HEK293 (cell line): ENCODE measurements at regions not wholly inside any gene's neighbourhood (a gene's known extent, or its start where the extent isn't known, plus 50 kb on each side); places are given as distances from the start of the nearest gene placed in this dataset.

Source experiments
- CTCF ChIA-PET: fragments of 350-600 bp; formaldehyde crosslinking; extraction: SDS; loops from one replicate; lab custom pipeline; 2021; ENCODE audit warnings: antibody characterized with exemption; lab: Yijun Ruan, JAX
- POLR2A ChIA-PET: fragments of 300-600 bp; formaldehyde crosslinking; extraction: SDS; loops from one replicate; lab custom pipeline; 2020; ENCODE audit warnings: antibody characterized with exemption, inconsistent platforms; lab: Yijun Ruan, JAX
- H3K27ac ChIP-seq: fragments of 200-500 bp; sonication (Bioruptor generic); 2 replicates; pipeline ENCODE4 v1.5.1; 2014; ENCODE audit warnings: low read depth, low read length, control low read depth, inconsistent platforms; ENCODE audit errors: extremely low read depth
- H3K36me3 ChIP-seq, 2 experiments: fragments of 200-500 bp in 1 of 2; sonication (Bioruptor generic) in 1 of 2; 1 replicate in 1 of 2; 2 replicates in 1 of 2; pipeline ENCODE4 v1.5.1; 2014 to 2017; ENCODE audit warnings: inconsistent platforms in 2 of 2, low read length in 2 of 2; ENCODE audit not compliant: control insufficient read depth in 2 of 2, insufficient read depth in 1 of 2
- H3K4me1 ChIP-seq: fragments of 200-500 bp; sonication (Bioruptor generic); 2 replicates; pipeline ENCODE4 v1.5.1; 2014; ENCODE audit warnings: mild to moderate bottlenecking, low read length, inconsistent platforms; ENCODE audit not compliant: control insufficient read depth, insufficient read depth
- H3K4me3 ChIP-seq: 2 replicates; pipeline ENCODE4 v1.5.1; 2011; ENCODE audit warnings: low read depth, mild to moderate bottlenecking, control low read depth, low read length, moderate library complexity
- H3K9me3 ChIP-seq: fragments of 200-500 bp; sonication (Bioruptor generic); 2 replicates; pipeline ENCODE4 v1.5.1; 2014; ENCODE audit warnings: low read depth, low read length, inconsistent platforms; ENCODE audit not compliant: control insufficient read depth, insufficient read depth
- HOXC10 ChIP-seq: sonication (generic); formaldehyde crosslinking; IDR thresholded peaks from 2 replicates; pipeline ENCODE4 v1.8.1; 2023; ENCODE audit warnings: mild to moderate bottlenecking, missing genetic modification reagents
- KLF1 ChIP-seq: fragments of 450-650 bp; formaldehyde crosslinking; IDR thresholded peaks from 2 replicates; pipeline ENCODE4 v1.5.1; 2016; ENCODE audit warnings: missing biosample characterization, missing genetic modification characterization
- KLF10 ChIP-seq: fragments of 450-650 bp; IDR thresholded peaks from 2 replicates; pipeline ENCODE4 v1.5.1; 2018; ENCODE audit warnings: missing biosample characterization, mild to moderate bottlenecking, missing genetic modification characterization
- MEIS1 ChIP-seq: sonication (generic); formaldehyde crosslinking; IDR thresholded peaks from 2 replicates; pipeline ENCODE4 v1.8.1; 2022; ENCODE audit warnings: missing genetic modification reagents, mild to moderate bottlenecking, borderline replicate concordance
- PRDM4 ChIP-seq: fragments of 450-650 bp; formaldehyde crosslinking; IDR thresholded peaks from 2 replicates; pipeline ENCODE4 v1.5.1; 2017; ENCODE audit warnings: missing biosample characterization, missing genetic modification characterization
- SP2 ChIP-seq: fragments of 450-650 bp; formaldehyde crosslinking; IDR thresholded peaks from 2 replicates; pipeline ENCODE4 v1.5.1; 2016; ENCODE audit warnings: missing biosample characterization, missing genetic modification characterization
- TCF7L2 ChIP-seq: IDR thresholded peaks from 2 replicates; pipeline ENCODE4 v1.6.1; 2011; ENCODE audit warnings: low read depth, mild to moderate bottlenecking, inconsistent platforms, low read length, moderate library complexity, borderline replicate concordance
- ZBTB49 ChIP-seq: fragments of 450-650 bp; formaldehyde crosslinking; IDR thresholded peaks from 2 replicates; pipeline ENCODE4 v1.5.1; 2016; ENCODE audit warnings: missing biosample characterization, missing genetic modification characterization, low read depth
- ZFHX2 ChIP-seq: fragments of 450-650 bp; formaldehyde crosslinking; conservative IDR thresholded peaks from 2 replicates; pipeline ENCODE4 v1.5.1; 2016; ENCODE audit warnings: missing biosample characterization, missing genetic modification characterization
- ZFP41 ChIP-seq: fragments of 450-650 bp; formaldehyde crosslinking; IDR thresholded peaks from 2 replicates; pipeline ENCODE4 v1.5.1; 2016; ENCODE audit warnings: missing biosample characterization, missing genetic modification characterization, borderline replicate concordance
- ZIC2 ChIP-seq: fragments of 450-650 bp; formaldehyde crosslinking; IDR thresholded peaks from 2 replicates; pipeline ENCODE4 v1.5.1; 2016; ENCODE audit warnings: missing biosample characterization, missing genetic modification characterization
- ZNF394 ChIP-seq: fragments of 450-650 bp; formaldehyde crosslinking; IDR thresholded peaks from 2 replicates; pipeline ENCODE4 v1.5.1; 2016; ENCODE audit warnings: missing biosample characterization, missing genetic modification characterization, mild to moderate bottlenecking, moderate library complexity, borderline replicate concordance
- ZNF449 ChIP-seq: fragments of 450-650 bp; formaldehyde crosslinking; IDR thresholded peaks from 2 replicates; pipeline ENCODE4 v1.5.1; 2017; ENCODE audit warnings: missing biosample characterization, mild to moderate bottlenecking, missing genetic modification characterization, moderate library complexity
- ZNF48 ChIP-seq: fragments of 450-650 bp; formaldehyde crosslinking; IDR thresholded peaks from 2 replicates; pipeline ENCODE4 v1.5.1; 2016; ENCODE audit warnings: missing biosample characterization, missing genetic modification characterization
- ZNF561 ChIP-seq: fragments of 450-650 bp; IDR thresholded peaks from 2 replicates; pipeline ENCODE4 v1.5.1; 2018; ENCODE audit warnings: missing biosample characterization, missing genetic modification characterization, borderline replicate concordance
- ZNF571 ChIP-seq: fragments of 450-650 bp; formaldehyde crosslinking; IDR thresholded peaks from 2 replicates; pipeline ENCODE4 v1.5.0; 2017; ENCODE audit warnings: missing biosample characterization, missing genetic modification characterization
- ZNF610 ChIP-seq: fragments of 450-650 bp; formaldehyde crosslinking; IDR thresholded peaks from 2 replicates; pipeline ENCODE4 v1.5.1; 2016; ENCODE audit warnings: missing biosample characterization, missing genetic modification characterization, borderline replicate concordance
- ZNF621 ChIP-seq: fragments of 450-650 bp; formaldehyde crosslinking; IDR thresholded peaks from 2 replicates; pipeline ENCODE4 v1.5.1; 2017; ENCODE audit warnings: missing biosample characterization, missing genetic modification characterization
- ZNF626 ChIP-seq: fragments of 450-650 bp; sonication (Bioruptor Pico); formaldehyde crosslinking; IDR thresholded peaks from 2 replicates; pipeline ENCODE4 v1.5.1; 2018; ENCODE audit warnings: missing biosample characterization, missing genetic modification characterization, inconsistent platforms
- ZNF629 ChIP-seq: fragments of 450-650 bp; formaldehyde crosslinking; IDR thresholded peaks from 2 replicates; pipeline ENCODE4 v1.5.1; 2017; ENCODE audit warnings: missing biosample characterization, missing genetic modification characterization
- ZSCAN16 ChIP-seq: fragments of 450-650 bp; formaldehyde crosslinking; IDR thresholded peaks from 2 replicates; pipeline ENCODE4 v1.5.1; 2016; ENCODE audit warnings: missing biosample characterization, missing genetic modification characterization
- TF ChIP-seq, protein P1 (sequence below): fragments of 450-650 bp; formaldehyde crosslinking; optimal IDR thresholded peaks from 2 replicates; pipeline ENCODE3; 2016; ENCODE audit warnings: missing biosample characterization, mild to moderate bottlenecking, missing genetic modification characterization

GRCh38 chr9:79256691-79257213, 315.0 kb upstream of the TLE4 start (continued):
- TF ChIP-seq SP2 (tag by site-specific recombination) (0 out of 2 replicates have a peak, but pooled peaks have one; percentile 11), ZNF621 (tag by site-specific recombination) (no peak), KLF10 (tag by site-specific recombination) (peak; percentile 75), ZNF48 (no peak), MEIS1 (peak; percentile 99), ZNF610 (tag by site-specific recombination) (peak; percentile 51; the same call in 1 of the 2 replicates), ZNF626 (tag by site-specific recombination) (no peak), ZNF394 (tag by site-specific recombination) (peak; percentile 64), ZNF449 (tag by site-specific recombination) (no peak), ZBTB49 (tag by site-specific recombination) (no peak; the same call in 1 of the 2 replicates), TCF7L2 (peak; percentile 100), ZNF571 (tag by site-specific recombination) (no peak), ZNF561 (peak; percentile 90), ZNF629 (tag by site-specific recombination) (peak; percentile 70), PRDM4 (peak; percentile 82), ZIC2 (tag by site-specific recombination) (peak; percentile 26; the same call in 1 of the 2 replicates), HOXC10 (CRISPR knock-in tag) (peak; percentile 89; the same call in 1 of the 2 replicates), ZFP41 (tag by site-specific recombination) (no peak), KLF1 (no peak)
- TF ChIP-seq, protein P1, sequence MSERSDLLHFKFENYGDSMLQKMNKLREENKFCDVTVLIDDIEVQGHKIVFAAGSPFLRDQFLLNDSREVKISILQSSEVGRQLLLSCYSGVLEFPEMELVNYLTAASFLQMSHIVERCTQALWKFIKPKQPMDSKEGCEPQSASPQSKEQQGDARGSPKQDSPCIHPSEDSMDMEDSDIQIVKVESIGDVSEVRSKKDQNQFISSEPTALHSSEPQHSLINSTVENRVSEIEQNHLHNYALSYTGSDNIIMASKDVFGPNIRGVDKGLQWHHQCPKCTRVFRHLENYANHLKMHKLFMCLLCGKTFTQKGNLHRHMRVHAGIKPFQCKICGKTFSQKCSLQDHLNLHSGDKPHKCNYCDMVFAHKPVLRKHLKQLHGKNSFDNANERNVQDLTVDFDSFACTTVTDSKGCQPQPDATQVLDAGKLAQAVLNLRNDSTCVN: no peak

DNA sequence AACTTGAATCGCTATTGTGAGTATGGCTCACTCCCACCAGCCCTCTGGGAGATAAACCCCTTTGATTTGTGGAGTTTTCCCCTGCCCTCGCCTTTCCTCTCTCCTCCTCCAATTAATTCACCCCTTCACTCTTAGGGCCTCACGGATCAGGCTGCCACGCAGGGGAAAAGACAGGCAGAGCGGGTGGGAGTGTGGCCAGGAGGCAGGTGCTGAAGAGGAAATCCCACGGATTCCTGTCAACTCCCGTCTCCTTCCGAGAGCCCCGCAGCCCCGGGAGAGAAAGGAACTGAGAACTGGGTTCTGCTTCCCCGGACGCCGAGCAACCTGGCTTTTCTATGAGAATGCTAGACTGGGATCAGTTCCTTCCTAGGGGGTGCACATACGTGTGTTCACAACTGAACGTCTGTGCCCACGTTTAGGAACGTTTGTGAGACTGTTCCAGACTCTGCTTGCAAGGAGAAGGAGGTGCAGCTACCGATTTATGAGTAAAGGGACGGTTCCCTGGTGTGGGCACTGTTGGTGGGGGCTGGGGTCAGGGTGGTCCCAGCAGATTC, 314.5 kb upstream of the TLE4 start:
- Histone ChIP-seq H3K4me1 (no peaks in the 10 kb centered on the region), H3K27ac (peak overlapping the region; percentile 47), H3K36me3 (no peaks in the 10 kb centered on the region), H3K9me3 (no peaks in the 10 kb centered on the region), H3K4me3 (peak overlapping the region; percentile 42)
- ChIA-PET POLR2A (interaction anchor here (2.7 kb wide), 1 partner anchor 314 kb away, joined by 43 read pairs; the partner anchor contains the start of gene TLE4), CTCF (interaction anchor here (0.6 kb wide), 1 partner anchor 167 kb away, joined by 3 read pairs; no protein-coding TSS in a partner anchor)
- peak; percentile 52; the same call in 1 of the 2 replicates for TF ChIP-seq ZFHX2
- TF ChIP-seq ZSCAN16 (tag by site-specific recombination): no peak
